ENCODE measurements at regions not wholly inside any gene's neighbourhood (a gene's known extent, or its start where the extent isn't known, plus 50 kb on each side); places are given as distances from the start of the nearest gene placed in this dataset.
"Not testable (repeated sequence)": the region's sequence is repeated elsewhere in the genome, so short reads cannot be mapped to it uniquely, and the experiment has no call there.

DNA sequence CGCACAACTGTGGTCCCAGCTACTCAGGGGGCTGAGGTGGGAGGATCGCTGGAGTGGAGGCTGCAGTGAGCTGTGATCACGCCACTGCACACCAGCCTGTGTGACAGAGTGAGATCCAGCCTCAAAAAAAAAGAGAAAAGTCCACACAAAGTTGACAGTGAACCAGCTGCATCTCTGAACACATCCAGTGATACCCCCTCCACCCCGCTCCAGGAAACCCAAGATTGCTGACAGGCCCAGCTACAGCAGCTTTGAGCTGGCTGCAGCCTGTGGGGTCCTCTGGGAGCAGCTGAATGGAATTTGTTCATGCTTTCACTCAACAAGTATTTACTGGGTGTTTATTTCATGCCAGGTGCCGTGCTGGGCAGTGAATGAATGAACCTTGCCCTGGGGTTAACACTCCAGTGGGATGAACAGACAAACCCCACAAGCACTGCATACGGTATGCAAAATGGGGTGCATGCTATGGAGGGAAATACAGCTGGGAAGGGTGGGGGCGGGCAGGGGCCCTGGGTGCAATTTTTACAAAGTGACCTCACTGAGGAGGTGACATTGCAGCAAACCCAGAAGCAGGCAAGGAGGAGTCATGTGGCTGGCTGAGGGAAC is 170.9 kb downstream of the GOSR1 start:
- TF ChIP-seq, protein P1, sequence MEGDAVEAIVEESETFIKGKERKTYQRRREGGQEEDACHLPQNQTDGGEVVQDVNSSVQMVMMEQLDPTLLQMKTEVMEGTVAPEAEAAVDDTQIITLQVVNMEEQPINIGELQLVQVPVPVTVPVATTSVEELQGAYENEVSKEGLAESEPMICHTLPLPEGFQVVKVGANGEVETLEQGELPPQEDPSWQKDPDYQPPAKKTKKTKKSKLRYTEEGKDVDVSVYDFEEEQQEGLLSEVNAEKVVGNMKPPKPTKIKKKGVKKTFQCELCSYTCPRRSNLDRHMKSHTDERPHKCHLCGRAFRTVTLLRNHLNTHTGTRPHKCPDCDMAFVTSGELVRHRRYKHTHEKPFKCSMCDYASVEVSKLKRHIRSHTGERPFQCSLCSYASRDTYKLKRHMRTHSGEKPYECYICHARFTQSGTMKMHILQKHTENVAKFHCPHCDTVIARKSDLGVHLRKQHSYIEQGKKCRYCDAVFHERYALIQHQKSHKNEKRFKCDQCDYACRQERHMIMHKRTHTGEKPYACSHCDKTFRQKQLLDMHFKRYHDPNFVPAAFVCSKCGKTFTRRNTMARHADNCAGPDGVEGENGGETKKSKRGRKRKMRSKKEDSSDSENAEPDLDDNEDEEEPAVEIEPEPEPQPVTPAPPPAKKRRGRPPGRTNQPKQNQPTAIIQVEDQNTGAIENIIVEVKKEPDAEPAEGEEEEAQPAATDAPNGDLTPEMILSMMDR (IDR thresholded peaks at IDR 0.05), result not testable (repeated sequence)
- not testable (repeated sequence) for TF ChIP-seq POLR2A, EP300 (IDR thresholded peaks at IDR 0.05)

Data from tibial nerve (tissue), 4 donors.